GM12892 (cell line): ENCODE measurements at regions not wholly inside any gene's neighbourhood (a gene's known extent, or its start where the extent isn't known, plus 50 kb on each side); places are given as distances from the start of the nearest gene placed in this dataset.

Source experiments
- POLR2AphosphoS5 ChIP-seq: IDR thresholded peaks from 2 replicates; pipeline ENCODE4 v1.6.1; 2011; ENCODE audit warnings: low read depth, low read length, control low read depth
- TAF1 ChIP-seq: IDR thresholded peaks from 2 replicates; pipeline ENCODE4 v1.6.1; 2011; ENCODE audit warnings: low read depth, mild to moderate bottlenecking, control low read depth, low read length, borderline replicate concordance

DNA sequence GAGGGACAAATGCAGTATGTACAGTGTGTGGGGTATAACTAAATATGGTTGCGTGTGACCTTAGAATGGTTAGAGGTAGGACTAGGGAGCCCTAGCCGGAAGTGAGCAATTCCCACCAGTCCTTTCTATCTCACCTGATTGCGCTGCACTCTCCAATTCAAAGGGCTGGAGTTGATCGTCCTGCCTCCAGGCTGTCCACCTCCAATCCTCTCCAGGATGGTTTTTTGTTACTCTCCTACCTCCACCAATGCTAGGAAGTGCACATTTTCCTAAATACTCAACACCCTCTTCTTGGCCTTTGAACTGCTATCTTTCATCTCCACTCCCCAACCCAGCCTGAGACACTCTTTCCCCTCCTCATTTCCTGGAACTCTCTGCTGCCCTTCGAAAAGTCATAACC, 181.7 kb upstream of the ASIC2 start:
- TF ChIP-seq TAF1: no peak
- TF ChIP-seq POLR2AphosphoS5: no peak
